H1 (cell line): ENCODE measurements at regions not wholly inside any gene's neighbourhood (a gene's known extent, or its start where the extent isn't known, plus 50 kb on each side); places are given as distances from the start of the nearest gene placed in this dataset.

Experiments used
- CTCF ChIA-PET: fragments of 300-600 bp; sonication (Branson Sonifier 250); formaldehyde crosslinking; loops from one replicate; lab custom pipeline; 2021; ENCODE audit not compliant: partially characterized antibody; lab: Charles Lee
- POLR2A ChIA-PET: fragments of 300-600 bp; sonication (Branson Sonifier 250); formaldehyde crosslinking; loops from one replicate; lab custom pipeline; 2021; ENCODE audit warnings: inconsistent platforms; ENCODE audit not compliant: partially characterized antibody; lab: Charles Lee
- DNase-seq, 2 experiments: peaks; one replicate each; pipeline versions ENCODE4 v3.0.0 to v3.0.0-alpha.2; 2010 to 2022; ENCODE audit warnings: low spot score in 2 of 2, low read depth in 1 of 2, mixed read lengths in 1 of 2
- FAIRE-seq: peaks from 2 replicates; lab custom pipeline; 2011; peaks lifted over from hg19 to GRCh38; lab: Jason Lieb, UNC
- H2AFZ ChIP-seq: 2 replicates; pipeline ENCODE4 v1.8.1; 2012; ENCODE audit warnings: low read length, inconsistent platforms
- H2AK5ac ChIP-seq: 2 replicates; pipeline ENCODE4 v1.6.1; 2013; ENCODE audit warnings: low read depth, low read length
- H2BK120ac ChIP-seq: replicated peaks from 2 replicates; pipeline ENCODE3; 2013; ENCODE audit warnings: low read depth, low read length, inconsistent platforms
- H2BK12ac ChIP-seq: 2 replicates; pipeline ENCODE4 v1.6.1; 2013; ENCODE audit warnings: low read depth, low read length
- H2BK15ac ChIP-seq: 2 replicates; pipeline ENCODE4 v1.6.1; 2013; ENCODE audit warnings: low read length
- H2BK20ac ChIP-seq: 2 replicates; pipeline ENCODE4 v1.6.1; 2013; ENCODE audit warnings: low read length
- H2BK5ac ChIP-seq: 2 replicates; pipeline ENCODE4 v1.6.1; 2013; ENCODE audit warnings: low read depth, low read length
- H3K14ac ChIP-seq: 2 replicates; pipeline ENCODE4 v1.6.1; 2013; ENCODE audit warnings: inconsistent platforms; ENCODE audit not compliant: insufficient read length
- H3K18ac ChIP-seq: 2 replicates; pipeline ENCODE4 v1.6.1; 2013; ENCODE audit warnings: low read length; ENCODE audit errors: extremely low read depth
- H3K23ac ChIP-seq: 2 replicates; pipeline ENCODE4 v1.6.1; 2013; ENCODE audit warnings: inconsistent platforms; ENCODE audit not compliant: insufficient read length
- H3K23me2 ChIP-seq: 2 replicates; pipeline ENCODE4 v1.6.1; 2013; ENCODE audit warnings: low read depth, low read length
- H3K27ac ChIP-seq: 2 replicates; pipeline ENCODE4 v1.6.1; 2011; ENCODE audit warnings: low read depth, low read length, inconsistent platforms
- H3K27me3 ChIP-seq, 4 experiments: replicated peaks in 1 of 4; 1 replicate in 1 of 4; 2 replicates in 3 of 4; pipeline versions ENCODE4 v1.6.1 to v1.8.1; 2011 to 2013; ENCODE audit warnings: low read length in 3 of 4, mild to moderate bottlenecking in 3 of 4, inconsistent platforms in 2 of 4, mixed read lengths in 2 of 4, moderate library complexity in 1 of 4; ENCODE audit not compliant: control insufficient read depth in 3 of 4, insufficient read depth in 3 of 4; ENCODE audit errors: extremely low read depth in 1 of 4
- H3K36me3 ChIP-seq, 4 experiments: 2 replicates each; pipeline versions ENCODE4 v1.6.1 to v1.8.1; 2011 to 2013; ENCODE audit warnings: mild to moderate bottlenecking in 4 of 4, low read length in 3 of 4, moderate library complexity in 2 of 4, control low read depth in 1 of 4, inconsistent platforms in 1 of 4; ENCODE audit not compliant: insufficient read depth in 4 of 4, control insufficient read depth in 2 of 4
- H3K4ac ChIP-seq: replicated peaks from 2 replicates; pipeline ENCODE3; 2013; ENCODE audit warnings: low read length, low read depth, mixed read lengths, inconsistent platforms; ENCODE audit not compliant: insufficient read length
- H3K4me1 ChIP-seq, 4 experiments: replicated peaks in 1 of 4; 1 replicate in 1 of 4; 2 replicates in 3 of 4; pipeline versions ENCODE4 v1.6.1 to v1.8.1; 2011 to 2013; ENCODE audit warnings: low read length in 3 of 4, inconsistent platforms in 2 of 4, mixed read lengths in 1 of 4; ENCODE audit not compliant: insufficient read depth in 4 of 4, control insufficient read depth in 3 of 4
- H3K4me2 ChIP-seq, 2 experiments: 2 replicates each; pipeline versions ENCODE4 v1.6.1 to v1.8.1; 2011 to 2013; ENCODE audit warnings: low read depth in 2 of 2, low read length in 2 of 2, control low read depth in 1 of 2, inconsistent platforms in 1 of 2, mild to moderate bottlenecking in 1 of 2; ENCODE audit not compliant: insufficient read depth in 1 of 2
- H3K4me3 ChIP-seq, 4 experiments: fragments of 200-600, 300-600 bp in 1 of 4; sonication (generic), shearing (Covaris generic), sonication (Bioruptor Twin) in 1 of 4; 2 replicates each; pipeline versions ENCODE4 v1.5.1 to v1.8.1; 2011 to 2016; ENCODE audit warnings: low read length in 4 of 4, low read depth in 3 of 4, control low read depth in 2 of 4, inconsistent platforms in 2 of 4, mild to moderate bottlenecking in 2 of 4, mixed read lengths in 1 of 4, moderate library complexity in 1 of 4; ENCODE audit not compliant: insufficient read depth in 2 of 4; ENCODE audit errors: extremely low read depth in 1 of 4
- H3K56ac ChIP-seq: replicated peaks from 2 replicates; pipeline ENCODE3; 2013; ENCODE audit warnings: low read depth, mild to moderate bottlenecking, mixed read lengths, low read length, inconsistent platforms; ENCODE audit not compliant: insufficient read length
- H3K79me1 ChIP-seq: 2 replicates; pipeline ENCODE4 v1.6.1; 2013; ENCODE audit warnings: low read depth, low read length, control low read depth
- H3K79me2 ChIP-seq, 2 experiments: 2 replicates each; pipeline versions ENCODE4 v1.6.1 to v1.8.1; 2012 to 2013; ENCODE audit warnings: low read length in 2 of 2, mild to moderate bottlenecking in 2 of 2, inconsistent platforms in 1 of 2; ENCODE audit not compliant: insufficient read depth in 2 of 2, control insufficient read depth in 1 of 2
- H3K9ac ChIP-seq, 4 experiments: replicated peaks in 1 of 4; 1 replicate in 1 of 4; 2 replicates in 3 of 4; pipeline versions ENCODE4 v1.6.1 to v1.8.1; 2011 to 2013; ENCODE audit warnings: low read depth in 3 of 4, low read length in 3 of 4, control low read depth in 2 of 4, mild to moderate bottlenecking in 2 of 4, moderate library complexity in 2 of 4, inconsistent platforms in 1 of 4; ENCODE audit errors: extremely low read depth in 1 of 4
- H3K9me3 ChIP-seq, 2 experiments: 2 replicates each; pipeline versions ENCODE4 v1.6.1 to v1.8.1; 2012 to 2013; ENCODE audit warnings: mild to moderate bottlenecking in 2 of 2, moderate library complexity in 2 of 2, control low read depth in 1 of 2, inconsistent platforms in 1 of 2, low read depth in 1 of 2, low read length in 1 of 2, mixed read lengths in 1 of 2; ENCODE audit not compliant: insufficient read depth in 2 of 2
- H4K20me1 ChIP-seq, 2 experiments: replicated peaks in 1 of 2; 2 replicates each; pipeline versions ENCODE3 to v1.8.1; 2011 to 2013; ENCODE audit warnings: inconsistent platforms in 2 of 2, low read length in 2 of 2, mild to moderate bottlenecking in 1 of 2; ENCODE audit not compliant: insufficient read depth in 2 of 2, control insufficient read depth in 1 of 2
- H4K5ac ChIP-seq: 2 replicates; pipeline ENCODE4 v1.6.1; 2013; ENCODE audit warnings: low read length, low read depth, mixed read lengths, inconsistent platforms; ENCODE audit not compliant: insufficient read length
- H4K8ac ChIP-seq: 2 replicates; pipeline ENCODE4 v1.8.0; 2013; ENCODE audit warnings: mild to moderate bottlenecking, moderate library complexity, low read length, inconsistent platforms; ENCODE audit not compliant: insufficient read depth; ENCODE audit errors: extremely low read depth
- H4K91ac ChIP-seq: replicated peaks from 2 replicates; pipeline ENCODE3; 2013; ENCODE audit warnings: low read length, mixed read lengths, inconsistent platforms; ENCODE audit not compliant: insufficient read length
- ATF2 ChIP-seq: IDR thresholded peaks from 2 replicates; pipeline ENCODE4 v1.6.1; 2012; ENCODE audit warnings: low read length, inconsistent platforms
- CTCF ChIP-seq, 3 experiments: IDR thresholded peaks; 1 replicate in 2 of 3; 2 replicates in 1 of 3; pipeline versions ENCODE4 v1.5.1 to v1.6.1; 2011; ENCODE audit warnings: low read length in 3 of 3, mild to moderate bottlenecking in 3 of 3, inconsistent platforms in 2 of 3, low read depth in 1 of 3, moderate library complexity in 1 of 3; ENCODE audit not compliant: insufficient read depth in 1 of 3; ENCODE audit errors: control extremely low read depth in 1 of 3
- EZH2 ChIP-seq: fragments of 200-600 bp; sonication (generic); IDR thresholded peaks from 2 replicates; pipeline ENCODE4 v1.7.1; 2012; ENCODE audit warnings: low read depth, mild to moderate bottlenecking, moderate library complexity, low read length, inconsistent platforms; ENCODE audit not compliant: severe bottlenecking
- GTF2F1 ChIP-seq: IDR thresholded peaks from 2 replicates; pipeline ENCODE4 v1.6.1; 2012; ENCODE audit warnings: low read depth, low read length, improper control_type of control experiment, borderline replicate concordance
- KDM5A ChIP-seq: fragments of 200-600 bp; IDR thresholded peaks from 2 replicates; pipeline ENCODE4 v1.7.1; 2012; ENCODE audit warnings: mild to moderate bottlenecking, low read length, inconsistent platforms, mixed read lengths
- MAFK ChIP-seq: IDR thresholded peaks from 2 replicates; pipeline ENCODE4 v1.6.1; 2012; ENCODE audit warnings: low read depth, mild to moderate bottlenecking, improper control_type of control experiment, low read length
- RFX5 ChIP-seq: IDR thresholded peaks from 2 replicates; pipeline ENCODE4 v1.6.1; 2011; ENCODE audit warnings: low read depth, low read length, improper control_type of control experiment, borderline replicate concordance
- RNF2 ChIP-seq: fragments of 200-900, 300-1000 bp; sonication (generic); IDR thresholded peaks from 2 replicates; pipeline ENCODE4 v1.7.1; 2016; ENCODE audit warnings: borderline replicate concordance, low read depth, mild to moderate bottlenecking, antibody characterized with exemption, low read length; ENCODE audit not compliant: poor library complexity, severe bottlenecking; ENCODE audit errors: missing control alignments
- SUZ12 ChIP-seq: fragments of 200-600 bp; sonication (generic); IDR thresholded peaks from 2 replicates; pipeline ENCODE4 v1.6.1; 2012; ENCODE audit warnings: mild to moderate bottlenecking, inconsistent platforms, low read length, moderate library complexity, mixed read lengths
- YY1 ChIP-seq: IDR thresholded peaks from 2 replicates; pipeline ENCODE4 v1.6.1; 2011; ENCODE audit warnings: low read depth, mild to moderate bottlenecking, low read length
- WGBS, 2 experiments: shearing (Covaris generic) in 1 of 2; methylation state at CpG; one replicate each; pipeline versions ENCODE4 v1.1.6 to v1.1.7; 2013 to 2015; ENCODE audit warnings: low lambda C conversion rate in 2 of 2, mixed read lengths in 2 of 2, inconsistent platforms in 1 of 2, low coverage in 1 of 2, missing lambda C conversion rate in 1 of 2; ENCODE audit not compliant: insufficient replicate concordance in 2 of 2, insufficient coverage in 1 of 2, insufficient read length in 1 of 2; ENCODE audit errors: extremely low coverage in 1 of 2, missing lambda C conversion rate in 1 of 2; 5-methylcytosine and 5-hydroxymethylcytosine counted together

GRCh38 chr9:11257992-11258391, 645.2 kb upstream of the PTPRD start:
- Histone ChIP-seq H3K9ac (no peak overlapping the region), H3K27me3 (no peaks in the 10 kb centered on the region), H2BK15ac (no peak overlapping the region), H3K56ac (no peak overlapping the region), H3K4me1 (no peaks in the 10 kb centered on the region), H4K8ac (no peak overlapping the region), H3K79me2 (no peaks in the 10 kb centered on the region), H2AK5ac (no peak overlapping the region), H3K4me3 (no peak overlapping the region), H3K23ac (no peak overlapping the region), H2AFZ (no peak overlapping the region), H2BK5ac (no peak overlapping the region), H4K20me1 (no peaks in the 10 kb centered on the region), H3K4ac (no peak overlapping the region), H3K27ac (no peak overlapping the region), H3K79me1 (no peaks in the 10 kb centered on the region), H3K36me3 (no peaks in the 10 kb centered on the region), H2BK120ac (no peak overlapping the region), H4K5ac (no peak overlapping the region), H2BK20ac (no peak overlapping the region), H3K14ac (no peak overlapping the region), H3K18ac (no peak overlapping the region), H3K23me2 (no peaks in the 10 kb centered on the region), H4K91ac (no peak overlapping the region), H2BK12ac (no peak overlapping the region), H3K9me3 (no peaks in the 10 kb centered on the region), H3K4me2 (no peak overlapping the region)
- DNase-seq: no peak
- 100% methylated on average over 1 of the region's 1 CpG; no CpG with 5 or more reads in 1 of the 2 experiments for WGBS, 2 experiments
- CTCF ChIA-PET: no interaction called here
- FAIRE-seq: no peak
- POLR2A ChIA-PET: no interaction called here
- TF ChIP-seq EZH2 (no peak), ATF2 (no peak), SUZ12 (no peak), CTCF (IDR thresholded peaks at IDR 0.05; ENCODE audit: control extremely low read depth in 1 of 3, insufficient read depth in 1 of 3, low read depth in 1 of 3, low read length in 3 of 3) (no peak), YY1 (no peak), RNF2 (no peak), RFX5 (no peak), KDM5A (no peak), GTF2F1 (no peak), MAFK (no peak)
